PFSK-1 (cell line): ENCODE measurements at regions not wholly inside any gene's neighbourhood (a gene's known extent, or its start where the extent isn't known, plus 50 kb on each side); places are given as distances from the start of the nearest gene placed in this dataset.

ENCODE experiments used
- FOXP2 ChIP-seq: optimal IDR thresholded peaks from 2 replicates; pipeline ENCODE3; 2011; ENCODE audit warnings: borderline replicate concordance, control low read depth, inconsistent platforms; ENCODE audit not compliant: insufficient read depth; ENCODE audit errors: extremely low read length, extremely low read depth
- POLR2AphosphoS5 ChIP-seq: IDR thresholded peaks from 2 replicates; pipeline ENCODE4 v1.6.1; 2012; ENCODE audit warnings: low read depth, mild to moderate bottlenecking, control low read depth, low read length, moderate library complexity
- SIN3A ChIP-seq: IDR thresholded peaks from 2 replicates; pipeline ENCODE4 v1.6.1; 2012; ENCODE audit warnings: mild to moderate bottlenecking, low read length, moderate library complexity, borderline replicate concordance; ENCODE audit not compliant: insufficient read depth
- TAF1 ChIP-seq: IDR thresholded peaks from 2 replicates; pipeline ENCODE4 v1.6.1; 2012; ENCODE audit warnings: low read length, control low read depth, borderline replicate concordance; ENCODE audit not compliant: insufficient read depth
- TF ChIP-seq, protein P1 (sequence below), 2 experiments: IDR thresholded peaks; 2 replicates each; pipeline versions ENCODE4 v1.6.1 to v1.8.0; 2011 to 2012; ENCODE audit warnings: low read depth in 2 of 2, low read length in 2 of 2, control low read depth in 1 of 2, inconsistent platforms in 1 of 2, mild to moderate bottlenecking in 1 of 2, moderate library complexity in 1 of 2; ENCODE audit not compliant: insufficient read depth in 1 of 2

DNA sequence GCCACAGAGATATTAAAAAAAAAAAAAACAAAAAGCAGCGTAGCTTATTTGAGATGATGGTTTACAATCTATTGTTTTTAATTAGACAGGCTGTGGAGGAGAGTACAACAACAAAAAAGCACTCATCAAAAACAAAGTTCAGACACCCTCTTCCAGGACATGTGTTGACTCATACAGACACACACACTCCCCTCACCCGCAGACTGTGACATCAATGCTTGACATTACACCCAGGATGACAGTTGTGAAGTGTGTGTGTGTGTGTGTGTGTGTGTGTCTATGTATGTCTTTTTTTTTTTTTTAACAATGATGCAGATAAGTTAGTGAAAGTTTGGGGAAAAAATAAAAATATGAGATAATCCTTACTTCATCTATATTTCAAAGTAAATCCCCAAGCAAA is 303.6 kb downstream of the GPAM start:
- TF ChIP-seq, protein P1, sequence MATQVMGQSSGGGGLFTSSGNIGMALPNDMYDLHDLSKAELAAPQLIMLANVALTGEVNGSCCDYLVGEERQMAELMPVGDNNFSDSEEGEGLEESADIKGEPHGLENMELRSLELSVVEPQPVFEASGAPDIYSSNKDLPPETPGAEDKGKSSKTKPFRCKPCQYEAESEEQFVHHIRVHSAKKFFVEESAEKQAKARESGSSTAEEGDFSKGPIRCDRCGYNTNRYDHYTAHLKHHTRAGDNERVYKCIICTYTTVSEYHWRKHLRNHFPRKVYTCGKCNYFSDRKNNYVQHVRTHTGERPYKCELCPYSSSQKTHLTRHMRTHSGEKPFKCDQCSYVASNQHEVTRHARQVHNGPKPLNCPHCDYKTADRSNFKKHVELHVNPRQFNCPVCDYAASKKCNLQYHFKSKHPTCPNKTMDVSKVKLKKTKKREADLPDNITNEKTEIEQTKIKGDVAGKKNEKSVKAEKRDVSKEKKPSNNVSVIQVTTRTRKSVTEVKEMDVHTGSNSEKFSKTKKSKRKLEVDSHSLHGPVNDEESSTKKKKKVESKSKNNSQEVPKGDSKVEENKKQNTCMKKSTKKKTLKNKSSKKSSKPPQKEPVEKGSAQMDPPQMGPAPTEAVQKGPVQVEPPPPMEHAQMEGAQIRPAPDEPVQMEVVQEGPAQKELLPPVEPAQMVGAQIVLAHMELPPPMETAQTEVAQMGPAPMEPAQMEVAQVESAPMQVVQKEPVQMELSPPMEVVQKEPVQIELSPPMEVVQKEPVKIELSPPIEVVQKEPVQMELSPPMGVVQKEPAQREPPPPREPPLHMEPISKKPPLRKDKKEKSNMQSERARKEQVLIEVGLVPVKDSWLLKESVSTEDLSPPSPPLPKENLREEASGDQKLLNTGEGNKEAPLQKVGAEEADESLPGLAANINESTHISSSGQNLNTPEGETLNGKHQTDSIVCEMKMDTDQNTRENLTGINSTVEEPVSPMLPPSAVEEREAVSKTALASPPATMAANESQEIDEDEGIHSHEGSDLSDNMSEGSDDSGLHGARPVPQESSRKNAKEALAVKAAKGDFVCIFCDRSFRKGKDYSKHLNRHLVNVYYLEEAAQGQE (IDR thresholded peaks at IDR 0.05; ENCODE audit: insufficient read depth in 1 of 2, low read depth in 2 of 2, low read length in 2 of 2), result no peak
- TF ChIP-seq TAF1, result no peak

DNA sequence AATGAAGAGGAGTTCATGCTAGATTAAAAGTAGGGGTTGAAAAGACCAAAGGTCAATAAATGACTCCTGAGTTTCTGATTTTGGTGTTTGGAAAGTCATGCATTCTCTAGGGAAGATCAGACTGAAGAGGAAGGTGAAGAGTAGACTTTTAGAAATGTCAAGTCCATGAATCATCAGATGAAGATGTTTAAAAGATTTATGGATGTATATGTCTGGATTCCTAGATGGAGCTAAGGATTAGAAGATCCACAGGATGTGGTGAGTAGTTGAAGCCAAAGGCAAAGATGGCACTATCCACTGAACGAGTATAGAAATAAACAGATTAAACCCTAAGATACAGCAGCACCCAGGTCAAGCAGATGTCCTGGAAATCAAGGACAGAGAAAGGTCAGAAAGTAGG is 298.5 kb downstream of the GPAM start:
- no peak for TF ChIP-seq SIN3A
- no peak for TF ChIP-seq TAF1
- TF ChIP-seq, protein P1 (IDR thresholded peaks at IDR 0.05; ENCODE audit: insufficient read depth in 1 of 2, low read depth in 2 of 2, low read length in 2 of 2), result no peak
- TF ChIP-seq POLR2AphosphoS5, result no peak
- no peak for TF ChIP-seq FOXP2

- TF ChIP-seq SIN3A (no peak), POLR2AphosphoS5 (no peak), FOXP2 (no peak)
These were observed 297.6 kb downstream of the GPAM start for GRCh38 chr10:111885919-111886318.

DNA sequence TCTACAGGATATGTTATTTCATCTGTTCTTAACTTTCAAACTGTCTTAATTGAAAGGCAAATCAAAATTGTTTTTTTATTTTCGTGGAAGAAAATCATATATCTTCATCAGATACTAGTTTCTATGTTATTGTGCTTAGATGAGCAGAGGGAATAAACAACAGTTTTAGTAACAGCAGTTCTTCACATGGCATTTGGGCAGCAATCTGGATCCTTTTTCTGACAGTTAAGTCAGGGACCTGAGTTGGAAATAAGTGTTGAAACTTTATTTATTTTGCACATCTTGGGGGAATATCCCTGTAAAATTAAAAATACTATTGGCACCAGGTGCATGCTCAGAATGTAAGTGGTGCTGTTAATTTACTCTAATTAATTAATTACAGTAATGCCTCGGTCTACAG is 296.3 kb downstream of the GPAM start:
- TF ChIP-seq, protein P1 (IDR thresholded peaks at IDR 0.05; ENCODE audit: insufficient read depth in 1 of 2, low read depth in 2 of 2, low read length in 2 of 2), result no peak
- TF ChIP-seq SIN3A (no peak), TAF1 (no peak), FOXP2 (no peak), POLR2AphosphoS5 (no peak)

DNA sequence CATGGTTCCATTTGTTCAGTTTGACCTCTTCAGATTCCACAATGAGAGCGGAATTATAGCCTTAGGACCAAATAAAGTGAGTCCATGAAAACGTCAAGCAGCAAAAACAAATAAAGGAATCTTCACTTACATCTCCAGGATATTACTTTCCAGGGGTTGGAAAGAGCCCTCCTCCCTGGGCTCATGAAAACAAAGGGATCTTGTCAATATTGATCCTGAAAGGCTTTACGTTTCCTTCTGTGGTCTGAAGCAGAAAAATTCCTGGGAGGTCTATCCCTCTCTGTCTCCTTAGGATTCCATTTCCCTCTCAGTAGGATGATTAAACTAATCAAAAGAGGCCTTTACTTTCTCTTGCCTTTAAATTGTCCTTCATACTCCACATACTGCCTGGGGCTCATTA is 293.5 kb downstream of the GPAM start:
- TF ChIP-seq, protein P1 (IDR thresholded peaks at IDR 0.05; ENCODE audit: insufficient read depth in 1 of 2, low read depth in 2 of 2, low read length in 2 of 2), result no peak
- TF ChIP-seq POLR2AphosphoS5, result no peak
- TF ChIP-seq SIN3A, result no peak
- no peak for TF ChIP-seq TAF1
- TF ChIP-seq FOXP2, result no peak
